BLaER1 (cell line): ENCODE measurements at regions not wholly inside any gene's neighbourhood (a gene's known extent, or its start where the extent isn't known, plus 50 kb on each side); places are given as distances from the start of the nearest gene placed in this dataset.

Source experiments
- H3K27ac ChIP-seq: shearing (Covaris generic); formaldehyde crosslinking; 2 replicates; pipeline ENCODE4 v1.8.1; 2022
- H3K27me3 ChIP-seq: shearing (Covaris generic); formaldehyde crosslinking; 2 replicates; pipeline ENCODE4 v1.8.1; 2022
- H3K36me3 ChIP-seq: shearing (Covaris generic); formaldehyde crosslinking; 2 replicates; pipeline ENCODE4 v1.8.1; 2022
- H3K4me1 ChIP-seq: shearing (Covaris generic); formaldehyde crosslinking; 2 replicates; pipeline ENCODE4 v1.8.1; 2022
- H3K4me2 ChIP-seq: shearing (Covaris generic); formaldehyde crosslinking; 2 replicates; pipeline ENCODE4 v1.8.1; 2022
- H3K4me3 ChIP-seq: shearing (Covaris generic); formaldehyde crosslinking; 2 replicates; pipeline ENCODE4 v1.8.1; 2022
- H3K9ac ChIP-seq: shearing (Covaris generic); formaldehyde crosslinking; 2 replicates; pipeline ENCODE4 v1.8.1; 2022
- H3K9me3 ChIP-seq: shearing (Covaris generic); formaldehyde crosslinking; 2 replicates; pipeline ENCODE4 v1.8.1; 2022
- H4K20me1 ChIP-seq: shearing (Covaris generic); formaldehyde crosslinking; 2 replicates; pipeline ENCODE4 v1.8.1; 2022
- Cebpa-rat ChIP-seq: shearing (Covaris generic); IDR thresholded peaks from 2 replicates; pipeline ENCODE4 v1.8.1; 2022

GRCh38 chr11:109984634-109985289, 108.4 kb upstream of the ZC3H12C start:
- peak overlapping the region; percentile 92 for H3K27ac ChIP-seq
- no peaks in the 10 kb centered on the region for H4K20me1 ChIP-seq
- no peaks in the 10 kb centered on the region for H3K36me3 ChIP-seq
- peak overlapping the region; percentile 71 for H3K4me2 ChIP-seq
- no peak for TF ChIP-seq Cebpa-rat
- H3K4me1 ChIP-seq, result peaks cover 46% of the 10 kb centered on the region
- no peaks in the 10 kb centered on the region for H3K27me3 ChIP-seq
- H3K4me3 ChIP-seq, result peak overlapping the region; percentile 42; the same call in 1 of the 2 replicates
- peaks cover 14% of the 10 kb centered on the region; the same call in 1 of the 2 replicates for H3K9me3 ChIP-seq
- peak overlapping the region; percentile 41; the same call in 1 of the 2 replicates for H3K9ac ChIP-seq

GRCh38 chr11:109986488-109986887, 106.7 kb upstream of the ZC3H12C start:
- Histone ChIP-seq H3K4me2 (no peak overlapping the region), H3K9ac (no peak overlapping the region), H3K4me1 (peaks cover 46% of the 10 kb centered on the region), H4K20me1 (no peaks in the 10 kb centered on the region), H3K4me3 (no peak overlapping the region), H3K27me3 (no peaks in the 10 kb centered on the region), H3K27ac (no peak overlapping the region), H3K9me3 (peaks cover 14% of the 10 kb centered on the region; the same call in 1 of the 2 replicates), H3K36me3 (no peaks in the 10 kb centered on the region)
- no peak for TF ChIP-seq Cebpa-rat

DNA sequence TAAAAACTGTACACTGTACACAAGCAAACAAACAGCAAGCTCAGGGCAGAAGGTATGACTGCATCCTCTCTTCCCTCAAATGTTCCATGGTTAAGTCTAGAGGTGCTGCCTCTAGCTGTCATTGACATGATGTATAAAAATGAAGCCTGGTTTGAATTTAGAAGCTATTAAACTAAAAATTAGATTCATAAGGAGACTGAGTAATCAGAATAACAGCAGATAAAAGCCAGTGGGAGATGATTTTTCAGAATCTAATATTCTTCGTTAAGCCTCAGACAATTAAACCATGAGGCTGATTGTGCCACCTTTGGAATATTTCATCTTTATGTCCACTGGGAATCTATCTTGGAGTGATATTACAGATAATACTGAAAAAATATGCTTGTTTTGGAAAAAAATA, 101.4 kb upstream of the ZC3H12C start:
- Histone ChIP-seq H3K27ac (no peak overlapping the region), H3K4me1 (peaks cover 18% of the 10 kb centered on the region), H3K4me2 (no peak overlapping the region), H3K4me3 (no peak overlapping the region), H3K9me3 (peaks cover 2% of the 10 kb centered on the region; the same call in 1 of the 2 replicates), H3K36me3 (no peaks in the 10 kb centered on the region), H4K20me1 (no peaks in the 10 kb centered on the region), H3K9ac (no peak overlapping the region), H3K27me3 (no peaks in the 10 kb centered on the region)
- TF ChIP-seq Cebpa-rat, result no peak

- no peak overlapping the region for H3K4me2 ChIP-seq
- no peak for TF ChIP-seq Cebpa-rat
- no peak overlapping the region for H3K4me3 ChIP-seq
- peaks cover 6% of the 10 kb centered on the region; the same call in 1 of the 2 replicates for H3K9me3 ChIP-seq
- no peak overlapping the region for H3K9ac ChIP-seq
- H3K27ac ChIP-seq, result no peak overlapping the region
- no peaks in the 10 kb centered on the region for H3K27me3 ChIP-seq
- peaks cover 8% of the 10 kb centered on the region for H3K4me1 ChIP-seq
- H4K20me1 ChIP-seq, result no peaks in the 10 kb centered on the region
- H3K36me3 ChIP-seq, result no peaks in the 10 kb centered on the region
Measured at GRCh38 chr11:109993786-109994185, 99.4 kb upstream of the ZC3H12C start.

- no peak for TF ChIP-seq Cebpa-rat
Measured at GRCh38 chr11:109994907-109995306, 98.3 kb upstream of the ZC3H12C start.

GRCh38 chr11:109996060-109996459, 97.1 kb upstream of the ZC3H12C start:
- Histone ChIP-seq H3K27ac (no peak overlapping the region), H3K4me1 (peaks cover 31% of the 10 kb centered on the region), H3K27me3 (no peaks in the 10 kb centered on the region), H3K9ac (no peak overlapping the region), H3K4me2 (no peak overlapping the region), H3K36me3 (no peaks in the 10 kb centered on the region), H4K20me1 (no peaks in the 10 kb centered on the region), H3K4me3 (no peak overlapping the region), H3K9me3 (peaks cover 6% of the 10 kb centered on the region; the same call in 1 of the 2 replicates)
- no peak for TF ChIP-seq Cebpa-rat

More at GRCh38 chr11:109994907-109995306, 98.3 kb upstream of the ZC3H12C start:
- no peaks in the 10 kb centered on the region for H3K36me3 ChIP-seq
- peaks cover 6% of the 10 kb centered on the region; the same call in 1 of the 2 replicates for H3K9me3 ChIP-seq
- H3K27me3 ChIP-seq, result no peaks in the 10 kb centered on the region
- H3K4me1 ChIP-seq, result peaks cover 19% of the 10 kb centered on the region
- H3K27ac ChIP-seq, result no peak overlapping the region
- no peak overlapping the region for H3K9ac ChIP-seq
- H3K4me2 ChIP-seq, result no peak overlapping the region
- no peak overlapping the region for H3K4me3 ChIP-seq
- H4K20me1 ChIP-seq, result no peaks in the 10 kb centered on the region

DNA sequence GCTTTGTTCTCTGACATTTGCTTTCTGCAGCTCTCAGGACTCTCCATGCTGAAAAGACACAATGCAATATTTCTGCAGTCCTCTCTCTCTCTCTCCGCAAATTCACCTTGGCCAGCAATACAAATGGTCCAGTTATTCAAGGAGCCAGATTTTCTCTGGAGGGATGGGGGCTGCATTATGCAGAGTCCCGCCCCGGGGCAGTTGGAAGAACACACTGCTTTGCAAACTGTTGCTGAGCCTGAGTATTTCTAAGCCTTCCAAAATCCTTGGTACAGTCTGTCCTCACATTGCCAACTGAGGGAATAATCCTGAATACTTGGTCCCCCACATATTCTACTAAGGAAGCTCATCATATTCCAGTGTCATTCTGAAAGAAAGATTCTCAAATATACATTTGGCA, 94.3 kb upstream of the ZC3H12C start:
- Histone ChIP-seq H3K27me3 (no peaks in the 10 kb centered on the region), H3K9me3 (peaks cover 7% of the 10 kb centered on the region; the same call in 1 of the 2 replicates), H4K20me1 (no peaks in the 10 kb centered on the region), H3K36me3 (no peaks in the 10 kb centered on the region), H3K4me2 (peak overlapping the region; percentile 13; the same call in 1 of the 2 replicates), H3K4me3 (no peak overlapping the region), H3K9ac (no peak overlapping the region), H3K27ac (no peak overlapping the region), H3K4me1 (peaks cover 41% of the 10 kb centered on the region)
- no peak for TF ChIP-seq Cebpa-rat

DNA sequence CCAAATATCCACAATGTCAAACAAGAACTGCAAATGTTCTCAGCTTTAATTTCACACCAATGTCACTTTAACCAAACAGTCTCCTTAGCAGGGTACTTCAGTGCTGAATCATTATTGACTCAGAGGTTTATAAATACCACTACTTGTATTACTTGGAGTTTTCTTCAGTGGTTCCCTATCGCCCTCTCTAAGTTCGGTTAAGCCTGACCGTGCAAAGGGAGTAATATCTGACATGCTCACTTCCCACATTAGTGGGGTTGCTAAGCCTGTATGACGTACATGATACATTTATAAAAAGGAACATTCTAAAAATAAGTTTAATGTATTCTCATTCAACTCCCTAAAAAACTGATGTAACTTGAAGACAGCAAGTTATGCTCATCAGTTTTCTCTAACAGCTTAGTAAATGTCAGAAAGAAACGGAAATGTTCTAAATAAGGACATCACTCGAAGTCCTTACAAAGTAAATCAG, 93.1 kb upstream of the ZC3H12C start:
- Histone ChIP-seq H4K20me1 (no peaks in the 10 kb centered on the region), H3K27me3 (no peaks in the 10 kb centered on the region), H3K36me3 (no peaks in the 10 kb centered on the region), H3K4me2 (peak overlapping the region; percentile 42), H3K9me3 (peaks cover 17% of the 10 kb centered on the region), H3K27ac (0 out of 2 replicates have a peak overlapping the region, but pooled peaks have one; percentile 11), H3K9ac (no peak overlapping the region), H3K4me3 (no peak overlapping the region), H3K4me1 (peaks cover 41% of the 10 kb centered on the region)
- TF ChIP-seq Cebpa-rat, result no peak

GRCh38 chr11:110000850-110001249, 92.3 kb upstream of the ZC3H12C start:
- no peaks in the 10 kb centered on the region for H3K36me3 ChIP-seq
- no peak for TF ChIP-seq Cebpa-rat
- peak overlapping the region; percentile 42 for H3K4me2 ChIP-seq
- H3K4me3 ChIP-seq, result no peak overlapping the region
- no peaks in the 10 kb centered on the region for H3K27me3 ChIP-seq
- H4K20me1 ChIP-seq, result no peaks in the 10 kb centered on the region
- H3K9me3 ChIP-seq, result peaks cover 20% of the 10 kb centered on the region
- peaks cover 41% of the 10 kb centered on the region for H3K4me1 ChIP-seq
- no peak overlapping the region for H3K9ac ChIP-seq
- peak overlapping the region; percentile 29; the same call in 1 of the 2 replicates for H3K27ac ChIP-seq

- TF ChIP-seq Cebpa-rat, result no peak
- Histone ChIP-seq H3K4me2 (no peak overlapping the region), H4K20me1 (no peaks in the 10 kb centered on the region), H3K9ac (no peak overlapping the region), H3K36me3 (no peaks in the 10 kb centered on the region), H3K4me3 (no peak overlapping the region), H3K9me3 (peaks cover 14% of the 10 kb centered on the region), H3K27me3 (no peaks in the 10 kb centered on the region), H3K27ac (no peak overlapping the region), H3K4me1 (peaks cover 36% of the 10 kb centered on the region)
Measured at GRCh38 chr11:110003426-110003825, 89.8 kb upstream of the ZC3H12C start.
